Upper lobe of left lung (tissue), 6 donors: ENCODE measurements at regions not wholly inside any gene's neighbourhood (a gene's known extent, or its start where the extent isn't known, plus 50 kb on each side); places are given as distances from the start of the nearest gene placed in this dataset.

Experiments used
- ATAC-seq, 2 donors: fragments of 200-7000 bp; cut with Tn5 transposase; one replicate each; pipeline ENCODE4 v1.9.1; 2022; ENCODE audit warnings: mild to moderate bottlenecking in 2 of 2, moderate library complexity in 2 of 2; ENCODE audit not compliant: low FRiP score in 2 of 2
- DNase-seq, 2 donors: peaks; one replicate each; pipeline ENCODE4 v3.0.0-alpha.2; 2019 to 2020
- H3K27ac ChIP-seq, 4 donors: fragments of 200-600 bp; sonication (generic); one replicate each; pipeline ENCODE4 v1.5.1; 2016 to 2019
- H3K27me3 ChIP-seq, 4 donors: fragments of 200-600 bp; sonication (generic); one replicate each; pipeline ENCODE4 v1.5.1; 2017 to 2019
- H3K36me3 ChIP-seq, 4 donors: fragments of 200-600 bp; sonication (generic); one replicate each; pipeline ENCODE4 v1.5.1; 2016 to 2019
- H3K4me1 ChIP-seq, 4 donors: fragments of 200-600 bp; sonication (generic); one replicate each; pipeline ENCODE4 v1.5.1; 2018 to 2019
- H3K4me3 ChIP-seq, 4 donors: fragments of 200-600 bp; sonication (generic); one replicate each; pipeline ENCODE4 v1.5.1; 2017 to 2019; ENCODE audit warnings: mild to moderate bottlenecking in 2 of 4, moderate library complexity in 1 of 4
- H3K9me3 ChIP-seq, 4 donors: fragments of 200-600 bp; sonication (generic); one replicate each; pipeline ENCODE4 v1.5.1; 2018 to 2019
- EP300 ChIP-seq, 4 donors: sonication (generic); formaldehyde crosslinking; IDR thresholded peaks; one replicate each; pipeline ENCODE4 v1.5.1; 2017; ENCODE audit warnings: antibody characterized with exemption in 4 of 4, control low read depth in 2 of 4
- POLR2A ChIP-seq, 4 donors: fragments of 450-650 bp; IDR thresholded peaks; one replicate each; pipeline ENCODE4 v1.5.1; 2016 to 2017; ENCODE audit warnings: antibody characterized with exemption in 4 of 4, mild to moderate bottlenecking in 2 of 4
- POLR2AphosphoS5 ChIP-seq, 2 donors: sonication (generic); formaldehyde crosslinking; IDR thresholded peaks; one replicate each; pipeline ENCODE4 v1.5.1; 2017; ENCODE audit warnings: antibody characterized with exemption in 2 of 2
- WGBS, 2 donors: methylation state at CpG; one replicate each; pipeline ENCODE4 v1.1.5; 2017 to 2018; 5-methylcytosine and 5-hydroxymethylcytosine counted together
- TF ChIP-seq, protein P1 (sequence below), 6 experiments: fragments of 450-650 bp in 4 of 6; fragments of 200-600 bp in 2 of 6; sonication (generic) in 2 of 6; IDR thresholded peaks; one replicate each; pipeline ENCODE4 v1.5.1; 2016 to 2019; ENCODE audit warnings: antibody characterized with exemption in 6 of 6
- donor health status: DM: no; HTN: no; CAD: no; lungs with moderate emphysema.
- donor health status: DM: no; HTN: yes; CAD: no; lungs with severe emphysema.

DNA sequence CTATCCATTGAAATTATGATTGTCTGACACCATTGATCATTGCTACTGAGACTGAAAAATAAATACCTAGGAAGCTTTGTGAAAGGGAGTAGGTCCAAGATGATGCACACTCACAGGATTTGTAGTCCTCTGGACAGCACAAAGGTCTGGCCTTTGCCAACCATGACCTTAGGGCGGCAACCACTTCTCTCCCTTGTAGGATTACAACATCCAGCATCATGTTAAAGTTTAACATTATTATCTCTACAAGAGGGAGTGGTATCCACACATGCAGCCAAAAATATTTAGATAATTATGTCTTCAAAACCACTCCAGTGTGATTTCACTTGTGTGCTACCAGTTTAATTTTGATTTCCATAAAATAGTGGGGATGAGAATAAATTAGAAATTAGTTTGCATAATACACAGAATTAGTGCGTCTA is 51.1 kb upstream of the NHSL1 start:
- 59 to 63% methylated on average over 2 of the region's 2 CpGs for WGBS, 2 donors
- TF ChIP-seq, protein P1, sequence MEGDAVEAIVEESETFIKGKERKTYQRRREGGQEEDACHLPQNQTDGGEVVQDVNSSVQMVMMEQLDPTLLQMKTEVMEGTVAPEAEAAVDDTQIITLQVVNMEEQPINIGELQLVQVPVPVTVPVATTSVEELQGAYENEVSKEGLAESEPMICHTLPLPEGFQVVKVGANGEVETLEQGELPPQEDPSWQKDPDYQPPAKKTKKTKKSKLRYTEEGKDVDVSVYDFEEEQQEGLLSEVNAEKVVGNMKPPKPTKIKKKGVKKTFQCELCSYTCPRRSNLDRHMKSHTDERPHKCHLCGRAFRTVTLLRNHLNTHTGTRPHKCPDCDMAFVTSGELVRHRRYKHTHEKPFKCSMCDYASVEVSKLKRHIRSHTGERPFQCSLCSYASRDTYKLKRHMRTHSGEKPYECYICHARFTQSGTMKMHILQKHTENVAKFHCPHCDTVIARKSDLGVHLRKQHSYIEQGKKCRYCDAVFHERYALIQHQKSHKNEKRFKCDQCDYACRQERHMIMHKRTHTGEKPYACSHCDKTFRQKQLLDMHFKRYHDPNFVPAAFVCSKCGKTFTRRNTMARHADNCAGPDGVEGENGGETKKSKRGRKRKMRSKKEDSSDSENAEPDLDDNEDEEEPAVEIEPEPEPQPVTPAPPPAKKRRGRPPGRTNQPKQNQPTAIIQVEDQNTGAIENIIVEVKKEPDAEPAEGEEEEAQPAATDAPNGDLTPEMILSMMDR (IDR thresholded peaks at IDR 0.05), result no peak
- TF ChIP-seq POLR2A (IDR thresholded peaks at IDR 0.05) (no peak), POLR2AphosphoS5 (IDR thresholded peaks at IDR 0.05) (no peak), EP300 (IDR thresholded peaks at IDR 0.05) (no peak)
- DNase-seq, result no peak
- no peak overlapping the region for H3K4me3 ChIP-seq
- no peaks in the 10 kb centered on the region for H3K36me3 ChIP-seq
- H3K9me3 ChIP-seq, result no peaks in the 10 kb centered on the region
- peak in 1 of 2 donors; percentile 83 for ATAC-seq
- peaks cover 7 to 21% (median 14%) of the 10 kb centered on the region in 4 donors for H3K4me1 ChIP-seq
- no peak overlapping the region for H3K27ac ChIP-seq
- H3K27me3 ChIP-seq, result no peaks in the 10 kb centered on the region

DNA sequence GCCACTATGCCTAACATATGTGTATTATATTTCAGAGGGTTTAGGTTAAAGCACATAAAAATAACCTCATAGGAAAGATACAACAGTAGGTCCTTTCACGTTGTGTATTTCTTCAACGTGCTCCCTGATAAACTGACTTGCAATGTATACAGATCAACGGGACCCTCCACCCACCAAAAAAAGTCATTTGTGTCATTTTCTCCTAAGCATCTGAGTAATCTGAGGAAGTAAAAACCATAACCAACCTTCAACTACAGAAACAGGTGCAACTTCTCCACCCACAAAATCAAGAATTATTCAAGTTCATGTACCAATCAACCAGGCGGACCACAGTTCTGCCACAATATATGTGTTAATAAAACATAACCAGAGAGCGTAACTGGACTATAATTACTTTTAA is 54.9 kb upstream of the NHSL1 start:
- Histone ChIP-seq H3K27ac (peak overlapping the region in 3 of 4 donors; percentile 47 to 71 (median 57)), H3K4me3 (no peak overlapping the region), H3K9me3 (no peaks in the 10 kb centered on the region), H3K27me3 (no peaks in the 10 kb centered on the region), H3K4me1 (peaks cover 0 to 10% (median 1%) of the 10 kb centered on the region in 4 donors), H3K36me3 (no peaks in the 10 kb centered on the region)
- 78 to 79% methylated on average over 5 of the region's 5 CpGs for whole genome bisulfite sequencing, 2 donors
- TF ChIP-seq, protein P1 (IDR thresholded peaks at IDR 0.05), result no peak
- TF ChIP-seq POLR2A (IDR thresholded peaks at IDR 0.05) (no peak), POLR2AphosphoS5 (IDR thresholded peaks at IDR 0.05) (no peak), EP300 (IDR thresholded peaks at IDR 0.05) (no peak)
- DNase-seq, result no peak
- no peak for ATAC-seq

DNA sequence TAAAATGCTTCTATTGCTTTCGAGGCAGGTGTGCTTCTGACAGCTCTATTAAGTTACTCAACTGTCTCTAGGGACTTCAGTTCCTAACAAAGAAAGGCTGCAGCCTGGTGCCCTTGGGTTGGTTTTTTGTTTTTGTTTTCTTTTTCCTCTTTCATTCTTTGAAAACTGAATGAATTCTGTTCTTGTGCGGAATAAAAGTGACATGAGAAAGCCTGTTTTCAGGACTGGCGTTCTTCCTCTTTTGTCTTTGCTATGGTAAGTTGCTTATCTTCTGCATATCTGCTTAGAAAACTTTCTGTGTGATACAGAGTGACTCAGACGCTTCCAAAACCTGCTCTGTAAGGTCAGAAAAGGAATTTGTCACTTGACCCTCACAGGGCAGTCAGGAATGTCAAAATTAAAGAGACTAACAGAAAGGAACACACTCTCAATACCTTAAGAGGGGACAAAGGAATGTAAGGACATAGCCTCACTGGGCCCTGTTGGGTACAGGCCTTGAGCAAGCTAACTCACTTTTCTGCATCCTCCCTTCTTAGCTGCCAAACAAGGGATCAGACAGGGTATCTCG is 56.2 kb upstream of the NHSL1 start:
- H3K27ac ChIP-seq, result peak overlapping the region; percentile 50 to 71 (median 54)
- TF ChIP-seq, protein P1 (IDR thresholded peaks at IDR 0.05), result no peak
- TF ChIP-seq EP300 (IDR thresholded peaks at IDR 0.05) (peak in 1 of 4 donors; percentile 7), POLR2A (IDR thresholded peaks at IDR 0.05) (peak in 1 of 4 donors; percentile 30), POLR2AphosphoS5 (IDR thresholded peaks at IDR 0.05) (peak in 1 of 2 donors; percentile 17)
- DNase-seq, result peak in 1 of 2 donors; percentile 33
- H3K27me3 ChIP-seq, result no peaks in the 10 kb centered on the region
- peaks cover 0 to 13% (median 4%) of the 10 kb centered on the region in 4 donors for H3K4me1 ChIP-seq
- 32 to 55% methylated on average over 5 of the region's 5 CpGs for WGBS, 2 donors
- no peaks in the 10 kb centered on the region for H3K9me3 ChIP-seq
- H3K4me3 ChIP-seq, result no peak overlapping the region
- peak; percentile 61 to 92 for ATAC-seq
- H3K36me3 ChIP-seq, result no peaks in the 10 kb centered on the region

DNA sequence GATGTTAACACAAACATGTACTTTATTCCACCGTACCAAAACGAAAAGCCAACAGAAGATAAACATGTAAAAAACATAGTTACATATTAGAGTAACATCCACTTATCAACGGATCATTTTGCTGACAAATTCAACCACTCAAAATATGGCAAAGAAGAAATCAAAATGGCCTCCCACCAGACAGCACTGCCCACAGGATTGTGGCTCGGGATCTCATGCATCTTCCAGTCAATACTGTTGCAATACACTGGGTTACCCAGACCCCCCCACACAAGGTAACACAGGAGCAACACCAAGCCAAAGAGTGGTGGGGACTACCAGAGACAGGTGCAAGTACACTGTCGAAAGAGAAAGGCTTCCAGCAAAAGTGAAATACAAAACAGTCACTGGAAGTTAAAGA is 57.9 kb upstream of the NHSL1 start:
- WGBS, 2 donors, result 84 to 86% methylated on average over 5 of the region's 5 CpGs
- H3K4me3 ChIP-seq, result no peak overlapping the region
- no peaks in the 10 kb centered on the region for H3K27me3 ChIP-seq
- no peak for TF ChIP-seq POLR2A (IDR thresholded peaks at IDR 0.05)
- no peak for TF ChIP-seq EP300 (IDR thresholded peaks at IDR 0.05)
- TF ChIP-seq POLR2AphosphoS5 (IDR thresholded peaks at IDR 0.05), result no peak
- TF ChIP-seq, protein P1 (IDR thresholded peaks at IDR 0.05), result no peak
- ATAC-seq (no peak), DNase-seq (no peak)
- H3K9me3 ChIP-seq, result no peaks in the 10 kb centered on the region
- no peak overlapping the region for H3K27ac ChIP-seq
- H3K36me3 ChIP-seq, result no peaks in the 10 kb centered on the region
- H3K4me1 ChIP-seq, result peaks cover 0 to 13% (median 3%) of the 10 kb centered on the region in 4 donors

DNA sequence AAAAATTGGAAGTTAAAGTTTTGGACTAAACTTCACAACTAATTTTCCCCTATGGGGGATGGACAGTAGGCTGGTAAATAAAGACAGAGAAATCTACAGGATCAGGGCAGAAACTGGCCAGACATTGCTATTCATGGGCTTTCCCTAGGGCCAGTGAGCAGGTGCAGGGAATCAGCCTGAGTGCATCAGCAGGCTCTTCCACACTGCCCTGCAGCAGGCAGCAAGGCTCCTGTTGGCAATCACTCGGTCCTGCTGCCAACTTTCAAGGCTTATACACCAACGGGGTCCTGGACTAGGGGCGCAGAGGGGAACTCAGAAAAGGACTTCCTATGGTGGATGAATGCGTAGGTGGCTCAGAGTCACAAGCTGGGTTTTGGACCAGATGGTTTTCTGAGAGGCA is 59.8 kb upstream of the NHSL1 start:
- DNase-seq (no peak), ATAC-seq (no peak)
- H3K4me3 ChIP-seq, result no peak overlapping the region
- H3K4me1 ChIP-seq, result peaks cover 0 to 18% (median 4%) of the 10 kb centered on the region in 4 donors
- TF ChIP-seq, protein P1 (IDR thresholded peaks at IDR 0.05), result no peak
- TF ChIP-seq POLR2A (IDR thresholded peaks at IDR 0.05) (no peak), EP300 (IDR thresholded peaks at IDR 0.05) (no peak), POLR2AphosphoS5 (IDR thresholded peaks at IDR 0.05) (no peak)
- 86 to 90% methylated on average over 2 to 4 of the region's 4 CpGs for WGBS, 2 donors
- H3K9me3 ChIP-seq, result no peaks in the 10 kb centered on the region
- H3K36me3 ChIP-seq, result no peaks in the 10 kb centered on the region
- peak overlapping the region in 2 of 4 donors; percentile 6 to 38 for H3K27ac ChIP-seq
- no peaks in the 10 kb centered on the region for H3K27me3 ChIP-seq
